GM18502 (cell line): ENCODE measurements at regions not wholly inside any gene's neighbourhood (a gene's known extent, or its start where the extent isn't known, plus 50 kb on each side); places are given as distances from the start of the nearest gene placed in this dataset.

Experiments used
- ATAC-seq: cut with Tn5 transposase; IDR thresholded peaks from one replicate; pipeline ENCODE4 v1.9.1; 2021; ENCODE audit warnings: mild to moderate bottlenecking; ENCODE audit not compliant: unreplicated experiment, poor library complexity

DNA sequence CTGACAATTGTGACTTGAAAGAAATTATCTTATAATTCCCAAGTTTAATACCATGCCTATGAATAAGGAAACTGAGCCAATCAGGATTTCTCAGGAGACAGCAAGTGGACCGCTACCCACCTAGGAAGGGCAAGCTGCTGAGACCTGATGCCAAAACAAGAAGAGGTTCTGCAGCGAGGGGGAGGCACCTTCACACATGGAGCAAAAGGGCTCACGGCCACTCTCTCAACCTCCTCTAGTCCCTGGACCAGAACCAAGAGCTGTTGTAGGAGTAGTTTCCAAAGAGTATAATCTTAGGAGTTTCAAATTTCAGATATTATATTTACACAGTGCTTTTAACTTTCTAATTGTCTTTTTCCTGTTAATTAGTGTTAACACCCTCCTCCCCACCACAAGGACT, 154.7 kb upstream of the ETAA1 start:
- ATAC-seq, result no peak

DNA sequence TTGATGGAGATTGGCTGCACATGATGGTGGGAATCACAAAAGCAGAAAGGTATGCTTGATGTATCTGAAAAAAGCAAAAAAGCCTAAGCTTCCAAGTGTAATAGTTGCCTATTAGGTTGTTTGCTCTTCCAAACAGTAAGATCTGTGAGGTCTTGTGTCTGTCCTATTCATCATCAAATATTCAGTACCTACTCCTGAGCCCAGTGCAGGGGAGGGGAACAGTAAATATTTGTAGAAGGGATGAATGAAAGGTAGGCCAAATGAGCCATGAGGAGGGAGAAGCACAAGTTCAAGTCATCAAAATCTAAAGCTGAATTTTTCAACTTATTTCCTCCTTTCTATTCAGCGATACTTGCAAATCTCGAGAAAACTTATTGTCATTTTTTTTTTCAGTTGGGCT, 153.2 kb upstream of the ETAA1 start:
- no peak for ATAC-seq

DNA sequence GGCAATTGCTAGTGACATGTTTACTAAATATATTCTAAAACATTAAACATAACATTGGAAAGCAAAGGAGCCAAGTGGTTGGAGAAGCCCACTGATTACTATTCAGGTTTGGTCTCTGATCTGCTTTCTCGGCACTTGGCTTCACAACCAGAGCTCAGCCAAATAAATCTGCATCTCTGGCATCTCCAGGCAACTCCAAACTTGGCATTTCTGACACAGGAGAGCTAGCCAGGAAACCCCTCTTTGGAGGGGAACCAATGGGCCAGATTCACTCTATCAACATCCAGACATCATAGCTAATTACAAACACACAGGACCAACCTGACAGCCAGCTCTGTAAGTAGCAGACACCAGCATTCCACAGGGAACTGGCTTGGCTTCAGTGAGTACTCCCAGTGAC, 150.3 kb upstream of the ETAA1 start:
- no peak for ATAC-seq

DNA sequence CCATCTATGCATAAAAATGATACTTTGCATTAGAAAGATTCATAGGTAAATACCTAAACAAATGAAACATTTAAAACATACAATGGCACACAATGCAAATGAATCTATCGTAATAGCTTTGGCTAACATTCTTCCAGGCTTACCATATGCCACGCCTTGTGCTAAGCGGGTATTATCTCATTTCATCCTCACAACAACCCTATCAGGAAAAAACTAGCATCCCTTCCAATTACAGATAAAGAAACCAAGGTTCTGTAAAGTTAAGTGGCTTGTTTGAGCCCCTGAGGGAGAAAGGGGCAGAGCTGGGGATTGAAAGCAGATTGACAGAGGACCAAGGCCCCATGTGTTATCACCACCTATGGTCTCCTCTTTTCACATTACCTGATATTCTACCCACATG, 145.4 kb upstream of the ETAA1 start:
- no peak for ATAC-seq

DNA sequence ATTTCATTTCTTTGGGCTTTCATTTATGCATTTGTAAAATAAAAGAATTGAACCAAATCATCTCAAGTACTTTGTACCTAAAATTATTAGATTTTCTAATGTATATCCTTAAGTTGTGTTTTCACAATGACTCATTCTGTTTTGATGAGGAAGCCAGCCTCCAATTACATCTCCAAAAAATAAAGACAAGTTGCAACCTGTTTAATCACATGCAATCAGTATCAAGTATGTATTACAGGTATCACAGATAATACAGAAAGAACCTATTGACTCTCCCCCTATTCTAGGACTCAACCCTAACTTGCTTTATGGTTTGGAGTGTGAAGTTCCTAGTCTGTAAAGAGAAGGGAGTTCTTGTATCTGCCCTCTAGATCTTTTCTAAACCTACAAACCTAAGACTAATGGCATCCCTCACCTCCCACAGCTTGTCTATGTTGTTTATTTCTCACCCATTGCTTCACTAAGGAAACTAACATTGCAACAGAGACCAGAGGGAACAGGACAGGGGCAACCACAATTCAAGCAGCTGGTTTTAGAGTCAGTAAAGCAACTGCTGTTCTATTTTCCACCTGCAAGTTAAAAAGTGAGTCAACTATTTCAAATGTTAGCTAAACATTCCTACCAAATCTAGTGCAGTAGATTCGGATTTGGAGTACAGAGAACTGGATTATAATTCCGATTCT, 141.1 kb upstream of the ETAA1 start:
- ATAC-seq, result no peak

DNA sequence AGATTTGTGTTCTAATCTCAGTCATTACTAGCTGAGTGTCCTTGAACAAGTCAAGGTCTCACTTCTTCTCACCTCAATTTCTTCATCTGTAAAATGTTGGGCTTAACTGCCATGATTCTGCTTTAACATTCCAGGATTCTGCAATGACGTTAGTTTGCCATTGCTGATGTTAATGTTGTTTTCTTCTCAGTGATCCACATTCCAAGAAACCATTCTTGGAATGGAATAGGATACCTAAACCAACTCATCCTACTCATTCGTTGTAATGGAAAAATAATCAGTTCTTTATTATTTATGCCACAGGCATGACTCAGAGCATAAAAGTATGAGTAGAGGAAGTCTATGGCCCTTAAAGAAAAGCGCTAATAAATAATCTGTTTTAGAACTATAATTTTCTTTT, 140.2 kb upstream of the ETAA1 start:
- no peak for ATAC-seq

DNA sequence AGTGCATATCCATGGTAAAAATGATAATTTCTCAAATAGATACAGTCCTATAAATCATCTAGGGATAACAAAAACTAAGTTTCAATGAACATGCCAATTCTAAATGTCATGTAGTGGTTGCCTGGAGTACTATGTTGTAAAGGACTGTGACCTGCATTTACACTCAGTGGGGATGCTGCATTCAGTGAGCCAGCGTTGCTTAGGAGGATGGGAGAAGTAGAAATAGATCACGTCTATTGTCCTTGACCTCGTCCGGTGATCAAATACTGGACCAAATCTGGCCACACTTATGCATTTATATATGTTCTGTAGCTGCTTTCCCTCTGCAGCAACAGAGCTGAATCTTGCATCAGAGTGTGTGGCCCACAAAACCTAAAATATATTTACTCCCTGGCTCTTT, 139.0 kb upstream of the ETAA1 start:
- ATAC-seq, result no peak

DNA sequence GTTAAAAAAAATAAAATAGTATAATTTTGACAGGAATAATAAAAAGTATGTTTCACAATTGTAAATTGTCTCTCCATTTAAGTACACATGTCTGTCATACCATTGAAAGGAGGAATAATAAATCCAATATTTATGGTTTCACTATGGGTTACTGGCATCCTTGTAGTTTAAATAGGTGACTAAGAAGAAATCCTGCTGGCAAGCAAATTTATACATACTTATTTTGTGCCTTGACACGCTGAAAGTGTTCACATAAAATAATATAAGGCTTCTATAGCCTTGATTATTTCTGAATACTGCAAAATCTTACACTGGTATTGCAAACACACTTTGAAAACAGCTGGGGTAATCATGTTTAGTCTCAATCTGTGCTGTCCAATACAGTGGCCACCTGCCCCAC, 138.3 kb upstream of the ETAA1 start:
- ATAC-seq, result no peak

DNA sequence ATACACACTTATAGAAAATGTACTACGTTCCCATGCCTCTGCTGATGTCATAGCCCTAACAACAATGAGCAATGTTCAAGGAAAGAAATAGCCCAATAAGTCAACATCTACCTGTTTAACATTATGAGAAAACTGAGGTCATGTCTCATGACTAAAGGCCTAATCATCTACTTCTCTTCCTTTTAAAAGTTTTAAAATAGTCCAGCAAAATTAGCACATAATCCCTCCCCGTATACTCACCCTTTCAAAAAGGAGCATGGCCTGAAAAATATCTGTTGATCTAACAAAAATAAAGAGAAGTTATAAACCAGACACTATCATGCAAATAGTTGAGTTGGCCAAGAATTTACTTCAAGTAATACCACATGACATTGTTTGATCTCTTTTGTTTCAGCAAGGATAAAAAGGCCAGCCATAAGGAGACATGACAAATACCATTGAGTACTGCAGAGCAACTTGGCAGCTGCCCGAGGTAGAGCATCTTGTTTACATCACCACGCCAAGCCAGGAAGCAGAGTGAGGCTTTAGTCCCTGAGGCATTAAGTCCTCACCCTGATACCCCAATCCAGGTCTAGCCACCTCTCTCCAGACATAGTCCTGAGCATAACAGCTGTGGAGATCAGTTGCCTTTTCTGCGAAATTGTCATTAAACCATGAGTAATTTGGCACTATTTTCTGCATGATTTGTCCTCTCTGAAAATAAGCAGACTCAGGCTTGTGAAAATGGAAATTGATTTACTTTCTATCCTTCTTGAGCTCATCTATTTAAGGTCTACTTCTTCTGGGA, 137.4 kb upstream of the ETAA1 start:
- no peak for ATAC-seq

DNA sequence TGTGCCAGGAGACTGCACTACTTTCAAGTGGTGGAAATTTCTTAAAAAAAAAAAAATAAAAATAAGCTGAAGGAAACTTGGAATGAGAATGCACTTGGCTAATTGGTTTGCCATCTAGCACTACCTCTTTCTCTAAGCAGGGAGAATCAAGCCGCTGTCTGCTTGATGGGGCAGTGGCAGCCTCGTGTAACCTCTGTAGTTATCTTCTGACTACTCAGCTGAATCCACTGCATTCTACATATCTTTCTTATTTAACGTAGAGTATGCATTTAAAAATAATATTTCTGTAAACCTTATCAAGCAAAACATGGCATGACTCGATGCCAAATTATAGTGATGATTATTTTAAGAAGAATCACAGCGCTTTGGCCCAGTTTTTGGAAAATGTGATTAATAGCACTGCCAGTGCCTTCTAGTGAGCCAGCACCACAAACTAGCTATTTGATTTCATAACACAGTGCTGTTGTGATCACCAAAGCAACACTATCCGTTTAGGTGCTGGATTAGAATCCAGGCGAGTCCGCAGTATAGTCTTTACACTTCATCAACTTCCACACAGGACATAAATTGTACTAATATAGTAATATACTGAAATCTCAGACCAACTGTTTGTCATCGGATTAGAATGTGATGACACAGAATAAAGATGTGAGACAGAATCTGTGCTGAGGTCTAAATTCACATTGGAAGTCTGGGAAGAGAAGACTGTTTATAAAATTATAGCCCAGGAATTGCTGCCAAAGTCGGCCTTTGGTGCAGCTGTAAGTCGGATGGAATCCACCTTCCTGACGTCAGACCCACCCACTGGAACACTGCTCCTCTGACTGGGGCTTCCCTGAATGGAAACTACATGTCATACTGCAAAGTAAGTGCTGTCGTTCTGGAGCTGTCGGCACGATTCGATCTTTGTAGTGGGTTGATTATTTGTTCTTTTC, 136.5 kb upstream of the ETAA1 start:
- no peak for ATAC-seq

DNA sequence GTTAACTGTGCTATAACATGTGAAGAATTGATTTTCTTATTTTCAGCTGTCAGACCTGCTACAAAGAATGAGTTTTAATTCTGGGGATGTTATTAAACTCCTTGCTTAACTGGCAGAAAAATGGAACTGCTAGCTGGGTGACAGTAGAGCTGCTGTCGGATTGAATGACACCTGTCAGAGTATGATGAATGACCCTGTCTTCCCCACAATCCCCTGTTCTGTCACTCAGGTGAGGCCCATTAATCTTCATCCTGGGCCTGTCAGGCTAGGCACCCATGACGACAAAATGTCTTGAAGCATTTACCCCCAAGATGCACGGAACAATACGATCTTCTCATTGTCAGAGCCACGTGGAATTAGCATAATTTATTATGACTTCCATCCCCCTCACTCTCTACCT, 129.9 kb upstream of the ETAA1 start:
- ATAC-seq, result no peak

DNA sequence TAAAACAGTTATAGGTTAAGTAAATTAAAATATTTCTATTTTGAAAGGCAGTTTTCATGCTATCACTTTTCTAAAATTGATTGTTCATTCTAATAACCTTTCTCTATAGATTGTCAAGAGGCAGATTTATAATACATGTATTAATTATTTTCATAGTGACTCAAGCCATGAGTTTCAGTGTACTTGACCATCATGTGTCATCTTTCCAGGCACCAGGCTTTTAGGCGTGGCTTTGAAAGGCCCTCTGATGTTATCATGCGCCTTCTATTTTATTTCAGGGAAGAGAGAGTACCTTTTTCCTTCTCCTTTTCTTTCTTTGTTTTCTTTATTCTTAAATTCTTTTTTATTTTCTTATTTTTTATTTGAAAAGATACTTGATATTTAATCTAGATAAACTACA, 128.3 kb upstream of the ETAA1 start:
- no peak for ATAC-seq

DNA sequence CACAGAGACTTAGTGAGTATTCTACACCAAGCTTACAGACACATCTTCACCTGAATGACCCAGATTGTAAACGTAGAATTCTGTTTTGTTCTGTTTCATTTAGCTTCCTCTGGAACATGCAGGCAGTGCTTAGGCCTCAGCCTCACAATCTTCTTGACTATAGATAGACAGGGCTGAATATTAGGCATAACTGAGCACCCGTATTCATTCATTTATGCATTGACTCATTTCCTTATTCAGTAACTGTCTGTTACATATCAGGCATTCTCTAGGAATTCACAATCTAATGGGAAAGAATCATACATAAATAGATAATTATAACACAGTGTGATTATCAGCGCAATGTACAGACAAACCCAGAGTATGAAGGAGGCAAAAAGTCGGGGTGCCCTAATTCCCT, 124.9 kb upstream of the ETAA1 start:
- no peak for ATAC-seq

DNA sequence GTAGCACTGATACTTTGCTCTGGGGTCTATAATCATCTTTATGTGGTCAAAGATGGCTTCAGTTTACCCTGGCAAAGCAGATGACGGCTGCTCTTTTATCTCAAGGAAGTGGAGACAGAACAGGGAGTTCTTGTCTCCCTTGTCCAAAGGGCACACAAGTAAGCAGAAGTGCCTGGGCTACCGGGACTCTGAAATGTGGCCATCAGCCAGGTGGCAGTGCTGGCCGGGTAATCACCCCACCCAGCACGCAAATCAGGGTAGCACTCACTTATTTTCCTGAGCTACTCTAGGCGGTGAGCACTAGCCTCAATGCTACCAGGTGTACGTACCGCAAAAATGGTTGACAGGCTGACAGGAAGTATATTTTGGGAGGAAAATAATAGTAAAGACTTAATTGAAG, 119.7 kb upstream of the ETAA1 start:
- no peak for ATAC-seq

DNA sequence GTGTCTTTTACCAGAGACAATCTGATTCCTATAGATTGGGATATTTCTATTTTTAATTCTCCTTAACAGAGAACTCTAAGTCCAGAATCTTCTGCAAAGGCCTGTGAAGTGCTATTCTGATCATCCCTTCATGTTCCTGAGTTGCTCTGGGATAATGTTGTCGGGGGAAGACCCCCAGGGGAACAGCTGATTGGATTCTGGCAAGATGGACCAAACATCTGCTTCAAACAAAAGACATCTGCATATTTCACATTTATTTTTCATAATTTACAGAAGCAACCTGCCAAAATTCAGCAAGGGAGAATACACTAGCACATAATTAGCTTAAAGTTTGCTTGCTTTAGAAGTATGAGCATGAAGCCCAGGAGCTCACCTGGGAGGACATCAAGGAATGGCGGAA, 116.0 kb upstream of the ETAA1 start:
- ATAC-seq, result no peak

DNA sequence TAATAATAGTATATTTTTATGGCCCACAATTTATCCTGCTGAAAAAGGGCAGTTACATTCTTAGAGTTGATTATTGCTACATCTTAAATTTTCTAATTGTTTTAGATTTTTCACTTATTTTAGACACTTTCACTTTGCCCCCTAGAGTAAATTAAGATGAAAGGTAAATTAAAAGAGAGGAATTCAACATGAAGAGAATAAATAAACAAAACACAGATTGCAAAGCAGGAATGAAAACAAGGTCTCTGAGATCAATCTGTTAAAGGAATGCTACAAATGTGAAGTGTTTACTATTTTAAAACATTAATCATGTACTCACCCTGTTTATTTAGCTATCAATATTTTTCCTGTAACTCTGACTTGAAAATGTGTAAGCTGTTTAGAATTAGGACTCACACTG, 113.5 kb upstream of the ETAA1 start:
- ATAC-seq, result no peak

DNA sequence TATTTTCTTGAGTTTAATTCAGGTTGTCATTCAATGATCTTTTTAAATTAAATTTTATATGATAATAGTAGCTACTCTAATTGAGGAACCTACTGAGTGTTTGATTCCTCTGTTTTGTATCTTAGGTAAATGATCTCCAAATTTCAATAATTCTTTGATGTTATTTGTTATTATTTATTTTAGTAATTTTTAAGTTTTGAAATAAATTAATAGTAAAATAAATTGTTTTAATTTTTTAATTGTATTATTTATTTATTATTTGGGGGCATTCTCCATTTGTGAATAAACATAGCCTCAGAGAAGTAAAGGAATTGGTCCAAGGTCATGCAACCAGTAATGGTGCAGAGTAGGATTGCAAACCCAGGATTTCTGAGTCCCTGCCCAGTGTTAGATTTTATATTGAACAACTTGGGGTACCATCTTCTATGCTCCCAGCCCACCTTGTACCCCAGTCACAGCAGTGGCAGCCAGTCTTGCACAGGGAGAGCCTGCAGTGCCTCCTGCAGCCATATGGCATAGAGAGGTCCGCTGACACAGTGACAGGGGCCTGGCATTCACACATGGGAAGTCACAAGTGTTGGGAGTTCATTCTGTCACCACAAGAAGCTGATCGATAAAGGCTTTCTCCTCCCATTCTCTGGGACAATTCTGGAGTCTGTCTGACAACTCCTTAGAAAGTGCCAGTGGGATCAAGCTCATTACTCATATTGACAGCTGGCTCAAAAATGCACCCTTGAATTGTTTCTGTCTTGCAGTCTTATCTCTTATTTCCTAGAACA, 110.0 kb upstream of the ETAA1 start:
- no peak for ATAC-seq

DNA sequence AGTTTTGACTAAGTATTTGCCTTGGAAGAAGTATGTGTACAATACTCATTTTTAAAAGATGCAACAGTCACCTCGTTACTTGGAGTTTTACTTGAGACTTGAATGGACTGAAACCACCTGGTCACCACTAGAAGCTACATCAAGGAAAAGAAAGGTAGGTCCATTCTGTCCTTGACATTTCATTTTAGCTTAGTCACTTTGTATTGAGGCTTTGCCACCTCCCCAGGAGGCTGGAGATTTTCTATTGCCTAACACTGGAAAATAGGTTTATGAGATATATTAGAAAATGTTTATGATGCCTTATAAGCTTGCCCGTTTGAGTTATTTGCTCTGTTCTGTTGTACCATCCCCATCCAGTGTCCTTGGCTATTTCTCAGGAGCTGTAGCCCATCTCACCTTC, 107.9 kb upstream of the ETAA1 start:
- ATAC-seq, result no peak

DNA sequence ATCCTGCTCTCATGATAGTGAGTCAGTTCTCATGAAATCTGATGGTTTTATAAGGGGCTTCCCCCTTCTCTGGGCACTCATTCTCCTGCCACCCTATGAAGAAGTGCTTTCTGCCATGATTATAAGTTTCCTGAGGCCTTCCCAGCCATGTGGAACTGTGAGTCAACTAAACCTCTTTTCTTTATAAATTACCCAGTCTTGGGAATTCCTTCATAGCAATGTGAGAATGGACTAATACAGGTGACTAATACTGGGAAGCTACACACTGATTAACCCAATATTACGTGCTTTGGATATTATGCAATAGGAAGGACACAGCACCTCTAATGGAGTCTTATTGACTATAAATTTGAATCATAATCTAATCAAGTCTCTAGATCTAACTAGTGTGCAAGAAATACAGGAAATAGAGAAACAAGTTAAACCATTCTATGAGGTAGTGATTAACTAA, 107.2 kb upstream of the ETAA1 start:
- ATAC-seq, result no peak
